SU-DHL-6 (cell line): ENCODE measurements at regions not wholly inside any gene's neighbourhood (a gene's known extent, or its start where the extent isn't known, plus 50 kb on each side); places are given as distances from the start of the nearest gene placed in this dataset.

Experiments used
- H2AFZ ChIP-seq: fragments of 200-600 bp; sonication (generic); 2 replicates; pipeline ENCODE4 v1.6.1; 2014; ENCODE audit warnings: low read depth, mild to moderate bottlenecking, moderate library complexity, mixed read lengths, antibody characterized with exemption, low read length; ENCODE audit not compliant: severe bottlenecking
- H3F3A ChIP-seq: fragments of 200-600 bp; shearing (Covaris generic); 2 replicates; pipeline ENCODE4 v1.6.0; 2016; ENCODE audit warnings: antibody characterized with exemption, mild to moderate bottlenecking; ENCODE audit not compliant: insufficient read depth
- H3K27ac ChIP-seq: fragments of 200-600 bp; sonication (generic); 2 replicates; pipeline ENCODE4 v1.5.1; 2016; ENCODE audit warnings: low read depth, mild to moderate bottlenecking, low read length, moderate library complexity, mixed read lengths
- H3K27me3 ChIP-seq: fragments of 200-600 bp; sonication (generic), shearing (Covaris generic); 2 replicates; pipeline ENCODE4 v1.6.0; 2014; ENCODE audit warnings: mild to moderate bottlenecking, low read length
- H3K36me3 ChIP-seq: fragments of 200-600 bp; sonication (generic); 2 replicates; pipeline ENCODE4 v1.6.1; 2014; ENCODE audit warnings: mild to moderate bottlenecking, low read length, mixed read lengths
- H3K4me2 ChIP-seq: fragments of 300-600, 200-600 bp; shearing (Covaris generic), sonication (generic); 2 replicates; pipeline ENCODE4 v1.6.0; 2014; ENCODE audit warnings: low read length, low read depth, mild to moderate bottlenecking; ENCODE audit not compliant: poor library complexity, severe bottlenecking
- H3K4me3 ChIP-seq: fragments of 200-600 bp; sonication (generic); 2 replicates; pipeline ENCODE4 v1.5.1; 2014; ENCODE audit warnings: antibody characterized with exemption, low read length, mild to moderate bottlenecking, mixed read lengths; ENCODE audit not compliant: insufficient read depth, poor library complexity, severe bottlenecking
- H3K79me2 ChIP-seq: fragments of 200-600 bp; sonication (generic); 2 replicates; pipeline ENCODE4 v1.6.1; 2014; ENCODE audit warnings: mild to moderate bottlenecking, low read length, moderate library complexity; ENCODE audit not compliant: insufficient read depth
- H3K9ac ChIP-seq: fragments of 200-600 bp; sonication (generic); 2 replicates; pipeline ENCODE4 v1.7.0; 2014; ENCODE audit warnings: mild to moderate bottlenecking, low read length
- H3K9me2 ChIP-seq: fragments of 200-600 bp; sonication (generic); replicated peaks from 2 replicates; pipeline ENCODE4 v1.6.1; 2014; ENCODE audit warnings: low read length; ENCODE audit not compliant: insufficient read depth
- H3K9me3 ChIP-seq: fragments of 200-600 bp; sonication (generic); 2 replicates; pipeline ENCODE4 v1.6.1; 2014; ENCODE audit warnings: low read length, mixed read lengths; ENCODE audit not compliant: insufficient read depth
- H4K20me1 ChIP-seq: fragments of 200-600 bp; sonication (generic); 2 replicates; pipeline ENCODE4 v1.6.1; 2014; ENCODE audit warnings: low read depth, mild to moderate bottlenecking, antibody characterized with exemption, low read length, moderate library complexity, mixed read lengths
- EZH2phosphoT487 ChIP-seq: fragments of 200-600 bp; sonication (generic), shearing (Covaris generic); conservative IDR thresholded peaks from 2 replicates; pipeline ENCODE4 v1.6.1; 2018; ENCODE audit warnings: mild to moderate bottlenecking, antibody characterized with exemption, low read length, moderate library complexity, mixed read lengths
- TF ChIP-seq, protein P1 (sequence below): fragments of 200-600 bp; sonication (generic); IDR thresholded peaks from one replicate; pipeline ENCODE4 v1.5.1; 2017; ENCODE audit warnings: antibody characterized with exemption, mild to moderate bottlenecking, low read length, moderate library complexity; ENCODE audit not compliant: insufficient read depth, poor library complexity, severe bottlenecking

DNA sequence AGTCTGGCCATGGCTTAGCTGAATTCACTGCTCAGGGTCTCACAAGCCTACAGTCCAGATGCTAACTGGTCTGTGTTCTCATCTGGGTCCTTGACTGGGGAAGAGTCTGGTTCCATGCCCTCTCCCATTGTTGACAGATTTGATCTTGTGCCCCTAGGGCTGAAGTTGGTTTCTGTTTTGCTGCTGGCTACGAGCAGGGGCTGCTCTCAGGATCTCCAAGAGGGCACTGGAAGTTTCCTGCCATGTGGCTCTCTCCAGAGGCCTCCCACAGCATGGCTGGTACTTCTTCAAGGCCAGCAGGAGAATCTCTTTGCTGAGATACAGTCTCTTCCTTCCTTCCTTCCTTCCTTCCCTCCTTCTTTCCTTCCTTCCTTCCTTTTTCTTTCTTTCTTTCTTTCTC is 78.1 kb downstream of the SPP2 start:
- H3F3A ChIP-seq: no peaks in the 10 kb centered on the region
- no peaks in the 10 kb centered on the region for H3K36me3 ChIP-seq
- H3K27ac ChIP-seq: no peak overlapping the region
- H3K9me3 ChIP-seq: no peaks in the 10 kb centered on the region
- H2AFZ ChIP-seq: no peak overlapping the region
- TF ChIP-seq, protein P1, sequence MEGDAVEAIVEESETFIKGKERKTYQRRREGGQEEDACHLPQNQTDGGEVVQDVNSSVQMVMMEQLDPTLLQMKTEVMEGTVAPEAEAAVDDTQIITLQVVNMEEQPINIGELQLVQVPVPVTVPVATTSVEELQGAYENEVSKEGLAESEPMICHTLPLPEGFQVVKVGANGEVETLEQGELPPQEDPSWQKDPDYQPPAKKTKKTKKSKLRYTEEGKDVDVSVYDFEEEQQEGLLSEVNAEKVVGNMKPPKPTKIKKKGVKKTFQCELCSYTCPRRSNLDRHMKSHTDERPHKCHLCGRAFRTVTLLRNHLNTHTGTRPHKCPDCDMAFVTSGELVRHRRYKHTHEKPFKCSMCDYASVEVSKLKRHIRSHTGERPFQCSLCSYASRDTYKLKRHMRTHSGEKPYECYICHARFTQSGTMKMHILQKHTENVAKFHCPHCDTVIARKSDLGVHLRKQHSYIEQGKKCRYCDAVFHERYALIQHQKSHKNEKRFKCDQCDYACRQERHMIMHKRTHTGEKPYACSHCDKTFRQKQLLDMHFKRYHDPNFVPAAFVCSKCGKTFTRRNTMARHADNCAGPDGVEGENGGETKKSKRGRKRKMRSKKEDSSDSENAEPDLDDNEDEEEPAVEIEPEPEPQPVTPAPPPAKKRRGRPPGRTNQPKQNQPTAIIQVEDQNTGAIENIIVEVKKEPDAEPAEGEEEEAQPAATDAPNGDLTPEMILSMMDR: no peak
- no peak for TF ChIP-seq EZH2phosphoT487
- no peaks in the 10 kb centered on the region for H3K27me3 ChIP-seq
- H3K9ac ChIP-seq: no peak overlapping the region
- no peaks in the 10 kb centered on the region for H3K9me2 ChIP-seq
- H3K4me3 ChIP-seq: no peak overlapping the region
- H4K20me1 ChIP-seq: no peaks in the 10 kb centered on the region
- no peak overlapping the region for H3K4me2 ChIP-seq
- H3K79me2 ChIP-seq: no peaks in the 10 kb centered on the region
